LNCaP clone FGC (cell line): ENCODE measurements at regions not wholly inside any gene's neighbourhood (a gene's known extent, or its start where the extent isn't known, plus 50 kb on each side); places are given as distances from the start of the nearest gene placed in this dataset.
"Not testable (repeated sequence)": the region's sequence is repeated elsewhere in the genome, so short reads cannot be mapped to it uniquely, and the experiment has no call there.

Source experiments
- DNase-seq: peaks from one replicate; pipeline ENCODE4 v3.0.0-alpha.2; 2011; ENCODE audit warnings: low read depth
- H3K4me3 ChIP-seq: 2 replicates; pipeline ENCODE4 v1.5.1; 2011; ENCODE audit warnings: mild to moderate bottlenecking, low read depth, low read length, control low read depth
- CTCF ChIP-seq: IDR thresholded peaks from 2 replicates; pipeline ENCODE4 v1.5.1; 2012; ENCODE audit warnings: mild to moderate bottlenecking; ENCODE audit not compliant: control insufficient read depth, insufficient read depth; ENCODE audit errors: extremely low read depth

- H3K4me3 ChIP-seq: no peak overlapping the region
- DNase-seq: peak; percentile 32
- TF ChIP-seq CTCF: no peak
Observed at GRCh38 chr1:55781003-55781402, 565.8 kb upstream of the USP24 start.

- TF ChIP-seq CTCF: no peak
- DNase-seq: no peak
- no peak overlapping the region for H3K4me3 ChIP-seq
Observed at GRCh38 chr1:55777545-55777944, 562.4 kb upstream of the USP24 start.

- no peak for DNase-seq
- TF ChIP-seq CTCF: no peak
- no peak overlapping the region for H3K4me3 ChIP-seq
Observed at GRCh38 chr1:55775007-55775406, 559.8 kb upstream of the USP24 start.

- TF ChIP-seq CTCF: no peak
- DNase-seq: no peak
- no peak overlapping the region for H3K4me3 ChIP-seq
Observed at GRCh38 chr1:55774446-55774845, 559.3 kb upstream of the USP24 start.

GRCh38 chr1:55773211-55773940 lies 558.2 kb upstream of the USP24 start:
- no peak overlapping the region for H3K4me3 ChIP-seq
- no peak for TF ChIP-seq CTCF
- no peak for DNase-seq

GRCh38 chr1:55768327-55768952 lies 553.3 kb upstream of the USP24 start:
- no peak for TF ChIP-seq CTCF
- DNase-seq: no peak
- no peak overlapping the region for H3K4me3 ChIP-seq

GRCh38 chr1:55767171-55767570 lies 552.0 kb upstream of the USP24 start:
- no peak overlapping the region for H3K4me3 ChIP-seq
- no peak for TF ChIP-seq CTCF
- DNase-seq: no peak

GRCh38 chr1:55765505-55765904 lies 550.3 kb upstream of the USP24 start:
- not testable (repeated sequence) for DNase-seq, H3K4me3 ChIP-seq
